WERI-Rb-1 (cell line): ENCODE measurements at regions not wholly inside any gene's neighbourhood (a gene's known extent, or its start where the extent isn't known, plus 50 kb on each side); places are given as distances from the start of the nearest gene placed in this dataset.

Experiments
- DNase-seq: peaks from one replicate; pipeline ENCODE4 v3.0.0-alpha.2; 2020
- H3K27ac ChIP-seq: fragments of 250-450 bp; sonication (Bioruptor Pico); 2 replicates; pipeline ENCODE4 v1.5.1; 2020; ENCODE audit warnings: mild to moderate bottlenecking, moderate library complexity
- H3K27me3 ChIP-seq: fragments of 250-450 bp; sonication (Bioruptor Pico); 2 replicates; pipeline ENCODE4 v1.5.1; 2021; ENCODE audit warnings: mild to moderate bottlenecking, low read depth, moderate library complexity; ENCODE audit not compliant: insufficient read depth, severe bottlenecking
- H3K36me3 ChIP-seq: fragments of 250-450 bp; sonication (Bioruptor Pico); 2 replicates; pipeline ENCODE4 v1.5.1; 2020; ENCODE audit warnings: mild to moderate bottlenecking, moderate library complexity
- H3K4me3 ChIP-seq: 2 replicates; pipeline ENCODE4 v1.5.1; 2011; ENCODE audit warnings: low read depth, mild to moderate bottlenecking, control low read depth, low read length
- H3K9me3 ChIP-seq: fragments of 250-450 bp; sonication (Bioruptor Pico); 2 replicates; pipeline ENCODE4 v1.5.1; 2021; ENCODE audit warnings: mild to moderate bottlenecking, moderate library complexity; ENCODE audit not compliant: severe bottlenecking
- CTCF ChIP-seq: IDR thresholded peaks from 2 replicates; pipeline ENCODE4 v1.5.1; 2011; ENCODE audit warnings: low read depth, mild to moderate bottlenecking, control low read depth, inconsistent platforms, low read length

GRCh38 chr16:79267146-79267545 lies 333.4 kb downstream of the MAF start:
- no peaks in the 10 kb centered on the region for H3K9me3 ChIP-seq
- H3K36me3 ChIP-seq, result no peaks in the 10 kb centered on the region

GRCh38 chr16:79265701-79266100 lies 334.8 kb downstream of the MAF start:
- no peaks in the 10 kb centered on the region for H3K9me3 ChIP-seq
- peaks cover 73% of the 10 kb centered on the region for H3K27me3 ChIP-seq
- H3K4me3 ChIP-seq, result no peak overlapping the region
- no peaks in the 10 kb centered on the region for H3K36me3 ChIP-seq
- no peak overlapping the region for H3K27ac ChIP-seq
- TF ChIP-seq CTCF, result no peak
- no peak for DNase-seq

More at GRCh38 chr16:79267146-79267545, 333.4 kb downstream of the MAF start:
- TF ChIP-seq CTCF, result no peak
- no peak overlapping the region for H3K4me3 ChIP-seq
- no peak overlapping the region for H3K27ac ChIP-seq
- peaks cover 76% of the 10 kb centered on the region for H3K27me3 ChIP-seq
- DNase-seq, result no peak

GRCh38 chr16:79265196-79265595 lies 335.3 kb downstream of the MAF start:
- Histone ChIP-seq H3K36me3 (no peaks in the 10 kb centered on the region), H3K27me3 (peaks cover 73% of the 10 kb centered on the region), H3K9me3 (no peaks in the 10 kb centered on the region), H3K27ac (no peak overlapping the region), H3K4me3 (no peak overlapping the region)
- no peak for TF ChIP-seq CTCF
- DNase-seq, result no peak

GRCh38 chr16:79264237-79265109 lies 336.1 kb downstream of the MAF start:
- no peak overlapping the region for H3K4me3 ChIP-seq
- no peaks in the 10 kb centered on the region for H3K36me3 ChIP-seq
- DNase-seq, result no peak
- TF ChIP-seq CTCF, result no peak
- no peaks in the 10 kb centered on the region for H3K9me3 ChIP-seq
- peaks cover 71% of the 10 kb centered on the region for H3K27me3 ChIP-seq
- H3K27ac ChIP-seq, result no peak overlapping the region

GRCh38 chr16:79263425-79263824 lies 337.1 kb downstream of the MAF start:
- no peaks in the 10 kb centered on the region for H3K9me3 ChIP-seq
- no peaks in the 10 kb centered on the region for H3K36me3 ChIP-seq
- H3K27ac ChIP-seq, result no peak overlapping the region
- no peak for TF ChIP-seq CTCF
- no peak overlapping the region for H3K4me3 ChIP-seq
- no peak for DNase-seq
- H3K27me3 ChIP-seq, result peaks cover 69% of the 10 kb centered on the region
